ENCODE measurements at regions not wholly inside any gene's neighbourhood (a gene's known extent, or its start where the extent isn't known, plus 50 kb on each side); places are given as distances from the start of the nearest gene placed in this dataset.

DNA sequence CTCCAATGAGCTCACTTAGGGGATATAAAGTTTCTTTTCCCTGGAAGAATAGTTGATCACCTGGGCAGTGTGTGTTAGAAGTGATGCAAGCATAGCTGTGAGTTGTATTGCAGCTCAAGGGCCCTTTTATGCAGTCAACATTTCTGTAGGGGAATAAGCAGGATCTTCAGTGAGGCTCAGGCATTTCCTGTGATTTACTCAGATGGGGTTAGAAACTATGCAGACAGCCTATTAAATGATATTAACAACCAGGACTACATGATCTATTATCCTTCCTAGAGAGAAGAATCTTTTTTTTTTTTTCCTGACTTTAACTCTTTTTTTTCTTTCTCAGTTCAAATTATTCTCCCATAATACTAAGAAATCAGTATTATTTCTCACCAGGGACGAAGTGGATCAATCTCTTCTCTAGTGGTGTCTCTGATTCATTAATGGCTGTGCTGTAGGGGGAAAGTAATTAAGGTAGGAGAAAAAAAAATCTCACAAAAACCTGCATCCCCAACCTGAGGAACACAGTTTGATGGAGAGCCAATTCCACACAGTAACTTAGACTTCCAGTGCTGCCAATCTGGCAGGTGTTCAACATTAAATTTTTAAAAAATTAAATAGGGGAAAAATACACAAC lies 126.4 kb upstream of the SLC10A2 start:
- no peak overlapping the region for H3K9ac ChIP-seq
- no peak overlapping the region for H3K4me2 ChIP-seq
- no peak for TF ChIP-seq Cebpa-rat (IDR thresholded peaks at IDR 0.05)
- no peaks in the 10 kb centered on the region for H3K9me3 ChIP-seq
- H3K4me1 ChIP-seq: peaks cover 7% of the 10 kb centered on the region
- no peak overlapping the region for H3K4me3 ChIP-seq
- H3K27me3 ChIP-seq: no peaks in the 10 kb centered on the region
- H3K27ac ChIP-seq: no peak overlapping the region
- no peaks in the 10 kb centered on the region for H4K20me1 ChIP-seq
- no peaks in the 10 kb centered on the region for H3K36me3 ChIP-seq

DNA sequence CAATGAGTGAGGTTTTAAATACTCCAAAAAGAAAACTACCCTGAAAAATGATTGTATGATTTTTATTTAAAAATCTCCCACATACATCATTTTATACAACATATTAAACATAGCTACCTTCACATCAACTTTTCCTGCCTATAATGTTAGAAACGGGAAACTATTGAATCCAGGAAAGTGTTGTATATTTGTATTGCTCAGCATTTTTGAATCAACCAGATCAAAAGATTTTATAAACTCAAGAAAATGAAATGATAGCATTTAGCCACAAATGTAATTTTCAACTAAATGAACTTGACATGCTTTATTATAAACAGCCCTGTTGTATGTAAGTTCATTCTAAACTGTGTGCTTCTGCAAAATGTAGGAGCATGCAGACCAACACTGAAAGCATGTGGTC lies 124.6 kb upstream of the SLC10A2 start:
- Histone ChIP-seq H3K4me1 (peaks cover 13% of the 10 kb centered on the region), H3K9me3 (no peaks in the 10 kb centered on the region), H3K4me2 (no peak overlapping the region), H4K20me1 (no peaks in the 10 kb centered on the region), H3K36me3 (no peaks in the 10 kb centered on the region), H3K27ac (no peak overlapping the region), H3K9ac (no peak overlapping the region), H3K4me3 (no peak overlapping the region), H3K27me3 (no peaks in the 10 kb centered on the region)
- TF ChIP-seq Cebpa-rat (IDR thresholded peaks at IDR 0.05): no peak

DNA sequence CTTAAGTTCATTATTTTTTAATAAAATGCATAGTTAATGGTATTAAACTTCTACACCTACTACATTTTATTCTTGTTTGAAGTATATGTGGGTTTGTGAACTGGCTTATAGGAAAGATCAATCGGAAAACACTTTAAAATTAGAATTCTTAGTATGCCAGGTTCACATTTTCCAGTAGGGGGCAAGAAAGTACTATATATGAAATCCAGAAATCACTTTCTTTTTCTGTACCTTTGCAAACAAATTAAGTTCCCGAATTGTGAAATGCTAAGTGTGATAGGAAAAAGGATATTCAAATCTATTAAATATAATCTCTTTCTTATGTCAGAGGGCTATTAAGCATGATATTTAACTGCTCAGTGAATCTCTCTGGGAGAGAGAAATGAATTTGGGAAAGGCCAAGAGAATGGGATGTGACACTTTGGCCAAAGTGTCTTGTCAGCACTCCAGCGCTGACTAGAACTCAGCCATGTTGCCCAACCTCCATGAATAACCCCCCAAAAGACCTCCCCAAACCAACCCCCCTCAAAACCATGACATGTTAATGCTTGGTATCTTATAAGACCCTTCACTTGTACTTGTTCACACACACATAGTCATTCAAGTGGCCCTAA lies 122.6 kb upstream of the SLC10A2 start:
- Histone ChIP-seq H3K27ac (no peak overlapping the region), H3K36me3 (no peaks in the 10 kb centered on the region), H3K4me3 (no peak overlapping the region), H3K9ac (no peak overlapping the region), H3K9me3 (no peaks in the 10 kb centered on the region), H3K4me1 (peaks cover 13% of the 10 kb centered on the region), H4K20me1 (no peaks in the 10 kb centered on the region), H3K27me3 (no peaks in the 10 kb centered on the region), H3K4me2 (peak overlapping the region; percentile 37; the same call in 1 of the 2 replicates)
- TF ChIP-seq Cebpa-rat (IDR thresholded peaks at IDR 0.05): no peak

DNA sequence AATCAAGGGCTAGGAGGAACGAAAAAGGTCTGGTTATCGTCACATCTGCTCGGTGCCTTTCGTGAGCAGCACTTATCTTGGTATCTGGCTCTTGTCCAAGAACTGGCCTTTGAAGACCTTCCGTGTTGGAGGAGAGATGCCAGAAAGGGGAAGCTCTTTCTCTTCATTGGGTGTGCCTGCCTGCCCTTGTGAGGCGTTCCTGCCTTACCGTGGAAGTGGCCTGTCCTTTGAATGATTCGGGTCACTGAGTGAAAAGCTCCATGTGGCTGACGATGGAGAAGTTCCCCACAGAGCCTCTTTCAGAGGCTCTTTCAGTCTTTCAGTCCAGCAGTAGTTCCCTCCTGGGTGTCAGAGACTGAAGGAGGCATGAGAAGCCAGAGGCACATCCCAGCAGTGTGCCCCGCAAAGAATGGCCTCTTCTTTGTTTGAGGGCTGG lies 121.5 kb upstream of the SLC10A2 start:
- Histone ChIP-seq H3K4me3 (no peak overlapping the region), H3K27me3 (no peaks in the 10 kb centered on the region), H3K27ac (no peak overlapping the region), H3K4me1 (peaks cover 13% of the 10 kb centered on the region), H3K9ac (no peak overlapping the region), H3K36me3 (no peaks in the 10 kb centered on the region), H3K4me2 (peak overlapping the region; percentile 21), H3K9me3 (no peaks in the 10 kb centered on the region), H4K20me1 (no peaks in the 10 kb centered on the region)
- TF ChIP-seq Cebpa-rat (IDR thresholded peaks at IDR 0.05): no peak

DNA sequence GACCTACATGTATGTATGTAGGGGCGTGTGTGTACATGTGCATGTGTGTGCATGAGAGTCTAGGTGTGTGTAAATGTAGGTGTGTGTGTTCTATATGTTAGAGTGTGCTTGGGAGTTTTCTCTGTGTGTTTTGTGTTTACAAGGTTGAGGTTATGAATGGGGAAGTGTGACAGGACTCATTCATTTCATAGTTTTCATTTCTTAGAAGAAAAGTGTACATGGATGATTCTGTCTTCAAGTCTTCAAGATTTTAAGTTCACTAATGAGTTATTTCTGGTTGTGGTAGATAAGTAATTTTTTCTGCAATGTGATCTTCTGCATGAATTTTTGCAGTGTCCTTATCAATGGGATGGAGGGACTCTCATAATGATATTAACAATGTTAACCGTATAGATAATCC lies 118.2 kb upstream of the SLC10A2 start:
- H3K4me1 ChIP-seq: peaks cover 21% of the 10 kb centered on the region
- no peak for TF ChIP-seq Cebpa-rat (IDR thresholded peaks at IDR 0.05)
- H3K4me3 ChIP-seq: no peak overlapping the region
- no peak overlapping the region for H3K4me2 ChIP-seq
- no peaks in the 10 kb centered on the region for H3K36me3 ChIP-seq
- no peak overlapping the region for H3K9ac ChIP-seq
- H3K27me3 ChIP-seq: no peaks in the 10 kb centered on the region
- H4K20me1 ChIP-seq: no peaks in the 10 kb centered on the region
- no peak overlapping the region for H3K27ac ChIP-seq
- no peaks in the 10 kb centered on the region for H3K9me3 ChIP-seq

DNA sequence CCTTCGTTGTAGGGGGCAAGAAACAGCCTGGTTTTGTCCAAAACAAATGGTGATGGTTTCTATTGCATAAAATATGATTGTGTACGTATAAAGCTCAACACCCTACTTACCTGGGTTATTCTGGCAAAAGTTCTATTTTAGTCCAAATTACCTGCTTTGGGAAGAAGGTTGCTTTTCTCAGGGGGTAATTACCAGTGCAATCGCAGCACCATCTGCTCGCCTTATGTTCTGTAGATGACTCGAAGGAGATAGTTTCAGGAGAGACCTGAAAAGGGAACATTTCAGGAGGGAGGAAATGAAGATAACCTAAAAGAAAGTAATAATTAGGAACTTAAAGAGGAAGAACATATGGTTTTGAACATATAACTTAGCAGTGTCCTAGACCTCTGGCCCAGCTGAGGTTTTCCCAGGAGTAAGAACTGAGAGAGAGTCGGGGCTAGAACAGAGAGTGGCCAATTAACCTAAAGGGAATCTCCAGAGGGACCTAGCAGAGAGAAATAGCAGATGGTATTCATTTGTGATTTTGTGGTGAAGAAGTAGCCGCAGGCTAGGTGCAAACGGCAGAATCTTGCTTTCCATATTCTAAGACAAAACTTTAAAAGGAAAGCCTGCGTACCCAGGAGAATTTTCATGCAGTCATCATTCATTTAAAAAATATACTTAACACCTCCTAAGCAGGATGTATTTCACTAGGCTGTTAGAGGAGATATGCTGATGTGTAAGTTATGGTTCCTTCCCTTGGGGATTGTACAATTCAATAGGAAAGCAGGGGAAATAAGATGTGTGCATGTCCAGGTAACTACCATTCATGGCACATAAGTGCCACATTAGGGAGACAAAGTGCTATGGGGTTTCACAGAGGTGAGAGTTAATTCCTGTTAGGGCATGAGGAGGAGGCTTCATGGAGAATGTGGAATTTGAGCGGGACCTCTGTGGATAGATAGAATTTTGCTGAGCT lies 113.0 kb upstream of the SLC10A2 start:
- TF ChIP-seq Cebpa-rat (IDR thresholded peaks at IDR 0.05): no peak
- H4K20me1 ChIP-seq: no peaks in the 10 kb centered on the region
- no peaks in the 10 kb centered on the region for H3K9me3 ChIP-seq
- no peak overlapping the region for H3K27ac ChIP-seq
- H3K4me2 ChIP-seq: peak overlapping the region; percentile 31
- peaks cover 15% of the 10 kb centered on the region for H3K4me1 ChIP-seq
- H3K4me3 ChIP-seq: no peak overlapping the region
- H3K36me3 ChIP-seq: no peaks in the 10 kb centered on the region
- H3K27me3 ChIP-seq: no peaks in the 10 kb centered on the region
- no peak overlapping the region for H3K9ac ChIP-seq

DNA sequence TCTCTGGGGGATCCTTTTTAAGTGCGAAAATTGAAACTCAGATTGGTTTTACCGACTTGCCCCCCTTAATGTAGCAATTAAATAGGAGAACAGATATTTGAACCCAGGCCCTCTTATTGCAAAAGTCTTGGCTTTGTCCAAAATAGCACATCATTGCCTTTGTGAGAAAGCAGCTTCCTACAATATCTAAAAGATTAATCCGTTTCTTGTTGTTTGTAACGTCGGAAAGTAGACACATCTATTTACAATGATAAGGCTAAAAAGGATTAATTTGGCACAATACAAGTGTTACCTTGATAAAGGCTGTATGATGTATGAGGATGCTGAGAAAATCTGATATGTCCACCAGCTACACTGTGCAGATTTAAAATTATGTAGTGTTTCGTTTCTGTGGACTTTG lies 108.7 kb upstream of the SLC10A2 start:
- Histone ChIP-seq H3K4me3 (no peak overlapping the region), H3K4me1 (peaks cover 13% of the 10 kb centered on the region), H3K27me3 (no peaks in the 10 kb centered on the region), H4K20me1 (no peaks in the 10 kb centered on the region), H3K36me3 (no peaks in the 10 kb centered on the region), H3K9ac (no peak overlapping the region), H3K9me3 (no peaks in the 10 kb centered on the region), H3K27ac (no peak overlapping the region), H3K4me2 (no peak overlapping the region)
- TF ChIP-seq Cebpa-rat (IDR thresholded peaks at IDR 0.05): no peak

DNA sequence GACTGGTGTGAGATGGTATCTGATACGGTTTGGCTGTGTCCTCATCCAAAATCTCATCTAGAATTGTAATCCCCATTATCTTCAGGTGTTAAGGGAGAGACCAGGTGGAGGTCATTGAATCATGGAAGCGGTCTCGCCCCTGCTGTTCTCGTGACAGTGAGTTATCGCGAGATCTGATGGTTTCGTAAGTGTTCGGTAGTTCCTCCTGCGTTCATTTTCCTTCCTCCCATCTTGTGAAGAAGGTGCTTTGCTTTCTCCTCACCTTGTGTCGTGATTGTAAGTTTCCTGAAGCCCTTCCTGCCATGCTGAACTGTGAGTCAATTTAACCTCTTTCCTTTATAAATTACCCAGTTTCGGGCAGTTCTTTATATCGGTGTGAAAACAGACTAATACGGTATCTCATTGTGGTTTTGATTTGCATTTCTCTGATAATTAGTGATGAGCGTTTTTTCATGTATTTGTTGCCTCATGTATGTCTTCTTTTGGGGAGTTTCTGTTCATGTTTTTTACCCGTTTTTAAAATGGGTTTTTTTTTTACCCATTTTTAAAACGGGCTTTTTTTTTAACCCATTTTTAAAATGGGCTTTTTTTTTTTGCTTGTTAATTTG lies 102.8 kb upstream of the SLC10A2 start:
- no peak for TF ChIP-seq Cebpa-rat (IDR thresholded peaks at IDR 0.05)
- H3K4me2 ChIP-seq: no peak overlapping the region

DNA sequence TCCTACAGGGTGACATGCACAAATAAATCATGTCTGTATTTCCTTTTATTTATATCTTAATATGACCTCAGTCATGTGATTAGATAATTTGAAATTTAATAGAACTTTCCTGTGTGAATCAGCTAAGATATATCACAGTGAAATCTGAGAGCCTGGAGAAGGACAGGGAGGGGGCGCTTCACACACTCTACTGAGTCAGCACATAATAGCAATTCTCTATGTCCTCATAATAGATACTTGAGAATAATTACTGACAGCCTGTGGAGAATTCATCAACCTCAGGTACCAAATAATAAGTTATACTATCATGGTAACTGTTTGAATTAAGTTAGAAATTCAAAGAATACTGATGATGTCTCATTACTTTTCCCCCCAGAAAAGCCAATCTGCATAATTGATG lies 98.0 kb upstream of the SLC10A2 start:
- Histone ChIP-seq H3K4me2 (no peak overlapping the region), H4K20me1 (no peaks in the 10 kb centered on the region), H3K4me1 (peaks cover 12% of the 10 kb centered on the region), H3K27me3 (no peaks in the 10 kb centered on the region), H3K9me3 (no peaks in the 10 kb centered on the region; the same call in 1 of the 2 replicates), H3K9ac (no peak overlapping the region), H3K4me3 (no peak overlapping the region), H3K36me3 (no peaks in the 10 kb centered on the region), H3K27ac (no peak overlapping the region)
- TF ChIP-seq Cebpa-rat (IDR thresholded peaks at IDR 0.05): no peak

More for the DNA sequence above, 102.8 kb upstream of the SLC10A2 start:
- no peaks in the 10 kb centered on the region for H3K27me3 ChIP-seq
- H3K9ac ChIP-seq: no peak overlapping the region
- H3K9me3 ChIP-seq: no peaks in the 10 kb centered on the region; the same call in 1 of the 2 replicates
- H3K36me3 ChIP-seq: no peaks in the 10 kb centered on the region
- no peak overlapping the region for H3K4me3 ChIP-seq
- no peaks in the 10 kb centered on the region for H4K20me1 ChIP-seq
- H3K27ac ChIP-seq: no peak overlapping the region
- no peaks in the 10 kb centered on the region for H3K4me1 ChIP-seq
